Keratinocyte (primary cell): ENCODE measurements at regions not wholly inside any gene's neighbourhood (a gene's known extent, or its start where the extent isn't known, plus 50 kb on each side); places are given as distances from the start of the nearest gene placed in this dataset.

Experiments used
- EZH2 ChIP-seq: IDR thresholded peaks from one replicate; pipeline ENCODE4 v1.6.1; 2012; ENCODE audit warnings: inconsistent platforms, mild to moderate bottlenecking, low read length, moderate library complexity
- TF ChIP-seq, protein P1 (sequence below), 3 experiments: IDR thresholded peaks in 1 of 3; conservative IDR thresholded peaks in 1 of 3; optimal IDR thresholded peaks in 1 of 3; 2 replicates in 2 of 3; 3 replicates in 1 of 3; pipeline versions ENCODE3 to v1.5.1; 2011; ENCODE audit warnings: low read length in 3 of 3, mild to moderate bottlenecking in 3 of 3, moderate library complexity in 2 of 3, control low read depth in 1 of 3, inconsistent platforms in 1 of 3; ENCODE audit not compliant: insufficient read depth in 2 of 3; ENCODE audit errors: extremely low read depth in 1 of 3

DNA sequence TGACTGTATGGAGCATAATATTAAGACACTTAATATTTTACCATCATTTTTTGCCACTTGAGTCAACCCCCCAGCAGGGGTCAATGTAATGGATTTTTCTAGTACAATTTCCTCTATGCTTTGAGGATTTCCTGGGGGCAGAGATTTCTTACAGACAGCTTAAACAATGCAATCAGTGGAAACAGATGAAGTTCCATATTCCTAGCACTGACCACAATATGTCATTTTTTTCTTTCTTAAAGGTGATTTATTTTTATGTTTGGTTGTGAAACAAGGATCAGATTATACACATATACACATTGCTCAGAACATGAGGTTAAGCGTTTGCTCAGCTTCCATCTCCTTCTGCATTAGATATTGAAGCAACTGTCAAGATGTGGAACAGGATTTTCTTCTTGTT, 82.0 kb upstream of the ID4 start:
- TF ChIP-seq, protein P1, sequence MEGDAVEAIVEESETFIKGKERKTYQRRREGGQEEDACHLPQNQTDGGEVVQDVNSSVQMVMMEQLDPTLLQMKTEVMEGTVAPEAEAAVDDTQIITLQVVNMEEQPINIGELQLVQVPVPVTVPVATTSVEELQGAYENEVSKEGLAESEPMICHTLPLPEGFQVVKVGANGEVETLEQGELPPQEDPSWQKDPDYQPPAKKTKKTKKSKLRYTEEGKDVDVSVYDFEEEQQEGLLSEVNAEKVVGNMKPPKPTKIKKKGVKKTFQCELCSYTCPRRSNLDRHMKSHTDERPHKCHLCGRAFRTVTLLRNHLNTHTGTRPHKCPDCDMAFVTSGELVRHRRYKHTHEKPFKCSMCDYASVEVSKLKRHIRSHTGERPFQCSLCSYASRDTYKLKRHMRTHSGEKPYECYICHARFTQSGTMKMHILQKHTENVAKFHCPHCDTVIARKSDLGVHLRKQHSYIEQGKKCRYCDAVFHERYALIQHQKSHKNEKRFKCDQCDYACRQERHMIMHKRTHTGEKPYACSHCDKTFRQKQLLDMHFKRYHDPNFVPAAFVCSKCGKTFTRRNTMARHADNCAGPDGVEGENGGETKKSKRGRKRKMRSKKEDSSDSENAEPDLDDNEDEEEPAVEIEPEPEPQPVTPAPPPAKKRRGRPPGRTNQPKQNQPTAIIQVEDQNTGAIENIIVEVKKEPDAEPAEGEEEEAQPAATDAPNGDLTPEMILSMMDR (optimal IDR thresholded peaks at IDR 0.05 in 1 of 3, IDR thresholded peaks at IDR 0.05 in 1 of 3, conservative IDR thresholded peaks at IDR 0.05 in 1 of 3; ENCODE audit: extremely low read depth in 1 of 3, insufficient read depth in 2 of 3, low read length in 3 of 3) = no peak
- no peak for TF ChIP-seq EZH2
